Nephron (organoid): ENCODE measurements at regions not wholly inside any gene's neighbourhood (a gene's known extent, or its start where the extent isn't known, plus 50 kb on each side); places are given as distances from the start of the nearest gene placed in this dataset.
A peak's percentile ranks its signal among the peaks of the same experiment; 100 is the strongest.

Source experiments
- H3K27ac Mint-ChIP-seq, 3 experiments: 2 replicates each; pipeline ENCODE4 v1.8.0; 2020; ENCODE audit warnings: mixed read lengths in 3 of 3, mild to moderate bottlenecking in 2 of 3, moderate library complexity in 1 of 3
- H3K27me3 Mint-ChIP-seq: 2 replicates; pipeline ENCODE4 v1.8.0; 2021; ENCODE audit warnings: low read depth, mild to moderate bottlenecking, moderate library complexity, mixed read lengths
- H3K36me3 Mint-ChIP-seq: 2 replicates; pipeline ENCODE4 v1.8.0; 2020; ENCODE audit warnings: low read depth, mixed read lengths
- H3K4me1 Mint-ChIP-seq: 2 replicates; pipeline ENCODE4 v1.8.0; 2020; ENCODE audit warnings: mixed read lengths
- H3K4me3 Mint-ChIP-seq, 3 experiments: 2 replicates each; pipeline ENCODE4 v1.8.0; 2020; ENCODE audit warnings: mild to moderate bottlenecking in 3 of 3, mixed read lengths in 3 of 3, moderate library complexity in 2 of 3
- H3K9me3 Mint-ChIP-seq: 2 replicates; pipeline ENCODE4 v1.8.0; 2020; ENCODE audit warnings: mixed read lengths
- TF ChIP-seq, protein P1 (sequence below), 3 experiments: fragments of 200-600 bp; sonication (generic); IDR thresholded peaks; one replicate each; pipeline ENCODE4 v1.5.0; 2021; ENCODE audit warnings: antibody characterized with exemption in 3 of 3; ENCODE audit not compliant: unreplicated experiment in 3 of 3

DNA sequence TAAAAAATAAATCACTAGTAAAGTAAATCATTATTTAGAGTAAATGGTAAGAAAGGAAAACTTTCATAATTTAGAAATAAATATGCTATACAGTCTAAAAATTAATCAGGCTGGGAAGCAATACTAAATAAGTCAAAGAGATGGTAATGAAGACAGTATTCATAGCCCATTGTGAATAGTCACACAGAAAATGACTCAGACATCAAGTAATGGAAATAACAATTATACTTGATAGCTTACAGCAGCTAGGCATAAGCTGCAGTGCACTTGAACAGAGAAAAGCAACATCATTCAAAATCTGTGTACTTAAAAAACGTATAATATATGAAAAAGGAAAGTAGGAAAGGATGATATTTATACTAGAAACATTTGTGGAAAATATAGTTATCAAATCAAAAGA, 642.5 kb upstream of the GNPDA2 start:
- Mint-ChIP-seq H3K4me3 (no peak overlapping the region), H3K4me1 (no peaks in the 10 kb centered on the region), H3K27ac (no peak overlapping the region), H3K9me3 (no peaks in the 10 kb centered on the region), H3K36me3 (no peaks in the 10 kb centered on the region), H3K27me3 (no peaks in the 10 kb centered on the region)
- TF ChIP-seq, protein P1, sequence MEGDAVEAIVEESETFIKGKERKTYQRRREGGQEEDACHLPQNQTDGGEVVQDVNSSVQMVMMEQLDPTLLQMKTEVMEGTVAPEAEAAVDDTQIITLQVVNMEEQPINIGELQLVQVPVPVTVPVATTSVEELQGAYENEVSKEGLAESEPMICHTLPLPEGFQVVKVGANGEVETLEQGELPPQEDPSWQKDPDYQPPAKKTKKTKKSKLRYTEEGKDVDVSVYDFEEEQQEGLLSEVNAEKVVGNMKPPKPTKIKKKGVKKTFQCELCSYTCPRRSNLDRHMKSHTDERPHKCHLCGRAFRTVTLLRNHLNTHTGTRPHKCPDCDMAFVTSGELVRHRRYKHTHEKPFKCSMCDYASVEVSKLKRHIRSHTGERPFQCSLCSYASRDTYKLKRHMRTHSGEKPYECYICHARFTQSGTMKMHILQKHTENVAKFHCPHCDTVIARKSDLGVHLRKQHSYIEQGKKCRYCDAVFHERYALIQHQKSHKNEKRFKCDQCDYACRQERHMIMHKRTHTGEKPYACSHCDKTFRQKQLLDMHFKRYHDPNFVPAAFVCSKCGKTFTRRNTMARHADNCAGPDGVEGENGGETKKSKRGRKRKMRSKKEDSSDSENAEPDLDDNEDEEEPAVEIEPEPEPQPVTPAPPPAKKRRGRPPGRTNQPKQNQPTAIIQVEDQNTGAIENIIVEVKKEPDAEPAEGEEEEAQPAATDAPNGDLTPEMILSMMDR (IDR thresholded peaks at IDR 0.05; ENCODE audit: unreplicated experiment in 3 of 3), result no peak

DNA sequence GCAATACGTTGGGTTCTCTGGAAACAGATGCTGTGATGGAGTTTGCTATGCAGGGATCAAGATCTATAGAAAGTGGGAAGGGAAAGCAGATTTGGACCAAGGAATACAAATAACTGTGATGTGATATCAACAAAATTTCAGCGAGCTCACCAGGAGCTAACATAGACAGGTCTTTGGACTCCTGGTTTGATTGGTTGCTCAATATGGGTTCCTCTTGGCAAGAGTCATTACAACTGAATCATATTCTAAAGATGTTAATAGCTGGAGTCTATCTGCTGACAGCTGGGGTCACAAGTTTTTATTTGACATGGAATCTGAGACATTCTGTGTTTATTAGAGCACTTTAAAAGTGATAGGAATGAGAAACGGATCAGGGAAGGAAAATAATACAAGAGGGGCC, 637.6 kb upstream of the GNPDA2 start:
- Mint-ChIP-seq H3K27ac (no peak overlapping the region), H3K27me3 (no peaks in the 10 kb centered on the region), H3K36me3 (no peaks in the 10 kb centered on the region), H3K4me3 (no peak overlapping the region), H3K9me3 (peaks cover 7% of the 10 kb centered on the region), H3K4me1 (no peaks in the 10 kb centered on the region)
- TF ChIP-seq, protein P1 (IDR thresholded peaks at IDR 0.05; ENCODE audit: unreplicated experiment in 3 of 3), result no peak

- no peaks in the 10 kb centered on the region for H3K4me1 Mint-ChIP-seq
These were observed 632.5 kb upstream of the GNPDA2 start for GRCh38 chr4:45358573-45359506.

GRCh38 chr4:45353161-45353560, 626.8 kb upstream of the GNPDA2 start:
- Mint-ChIP-seq H3K4me1 (peaks cover 8% of the 10 kb centered on the region), H3K27me3 (no peaks in the 10 kb centered on the region), H3K9me3 (no peaks in the 10 kb centered on the region), H3K27ac (no peak overlapping the region), H3K36me3 (no peaks in the 10 kb centered on the region), H3K4me3 (no peak overlapping the region)
- TF ChIP-seq, protein P1 (IDR thresholded peaks at IDR 0.05; ENCODE audit: unreplicated experiment in 3 of 3), result no peak

More at GRCh38 chr4:45358573-45359506, 632.5 kb upstream of the GNPDA2 start:
- Mint-ChIP-seq H3K27ac (no peak overlapping the region), H3K27me3 (no peaks in the 10 kb centered on the region), H3K36me3 (no peaks in the 10 kb centered on the region), H3K4me3 (no peak overlapping the region), H3K9me3 (peaks cover 7% of the 10 kb centered on the region)
- TF ChIP-seq, protein P1 (IDR thresholded peaks at IDR 0.05; ENCODE audit: unreplicated experiment in 3 of 3), result no peak

- H3K27ac Mint-ChIP-seq, result peak overlapping the region in 2 of 3 experiments; percentile 70 to 78
- no peaks in the 10 kb centered on the region for H3K36me3 Mint-ChIP-seq
- peaks cover 16% of the 10 kb centered on the region for H3K4me1 Mint-ChIP-seq
- H3K4me3 Mint-ChIP-seq, result peak overlapping the region in 2 of 3 experiments; percentile 46 to 53
- TF ChIP-seq, protein P1 (IDR thresholded peaks at IDR 0.05; ENCODE audit: unreplicated experiment in 3 of 3), result no peak
- no peaks in the 10 kb centered on the region for H3K9me3 Mint-ChIP-seq
- no peaks in the 10 kb centered on the region for H3K27me3 Mint-ChIP-seq
These were observed 624.1 kb upstream of the GNPDA2 start for GRCh38 chr4:45350438-45350837.

GRCh38 chr4:45349859-45350258, 623.5 kb upstream of the GNPDA2 start:
- Mint-ChIP-seq H3K4me3 (no peak overlapping the region), H3K27ac (no peak overlapping the region), H3K4me1 (peaks cover 16% of the 10 kb centered on the region), H3K36me3 (no peaks in the 10 kb centered on the region), H3K9me3 (no peaks in the 10 kb centered on the region), H3K27me3 (no peaks in the 10 kb centered on the region)
- TF ChIP-seq, protein P1 (IDR thresholded peaks at IDR 0.05; ENCODE audit: unreplicated experiment in 3 of 3), result no peak
